Endodermal cell (in vitro differentiated cells): ENCODE measurements at regions not wholly inside any gene's neighbourhood (a gene's known extent, or its start where the extent isn't known, plus 50 kb on each side); places are given as distances from the start of the nearest gene placed in this dataset.
"Not testable (repeated sequence)": the region's sequence is repeated elsewhere in the genome, so short reads cannot be mapped to it uniquely, and the experiment has no call there.

Source experiments
- DNase-seq: peaks from one replicate; pipeline ENCODE4 v3.0.0-alpha.2; 2017
- H3K27ac ChIP-seq: 2 replicates; pipeline ENCODE4 v1.5.1; 2013; ENCODE audit warnings: mild to moderate bottlenecking, low read depth, low read length, moderate library complexity
- H3K27me3 ChIP-seq: 2 replicates; pipeline ENCODE4 v1.6.1; 2013; ENCODE audit warnings: mild to moderate bottlenecking, low read length, moderate library complexity; ENCODE audit not compliant: insufficient read depth, control insufficient read depth, poor library complexity, severe bottlenecking
- H3K36me3 ChIP-seq: 2 replicates; pipeline ENCODE4 v1.7.0; 2013; ENCODE audit warnings: mild to moderate bottlenecking, low read length, moderate library complexity; ENCODE audit not compliant: control insufficient read depth, insufficient read depth
- H3K4me1 ChIP-seq: one replicate; pipeline ENCODE4 v1.7.0; 2013; ENCODE audit warnings: low read length; ENCODE audit not compliant: control insufficient read depth, insufficient read depth
- H3K4me3 ChIP-seq: 2 replicates; pipeline ENCODE4 v1.5.1; 2013; ENCODE audit warnings: mild to moderate bottlenecking, low read length, moderate library complexity
- H3K9ac ChIP-seq: 2 replicates; pipeline ENCODE4 v1.6.1; 2013; ENCODE audit warnings: mild to moderate bottlenecking, low read length, moderate library complexity; ENCODE audit not compliant: poor library complexity, severe bottlenecking; ENCODE audit errors: extremely low read depth
- H3K9me3 ChIP-seq: 2 replicates; pipeline ENCODE4 v1.6.1; 2013; ENCODE audit warnings: mild to moderate bottlenecking, low read length, moderate library complexity; ENCODE audit not compliant: control insufficient read depth
- H3K27ac Mint-ChIP-seq: 2 replicates; pipeline ENCODE4 v1.8.0; 2020; ENCODE audit warnings: mixed read lengths
- H3K27me3 Mint-ChIP-seq: 2 replicates; pipeline ENCODE4 v1.8.0; 2021; ENCODE audit warnings: mild to moderate bottlenecking, mixed read lengths; ENCODE audit not compliant: insufficient read depth
- H3K36me3 Mint-ChIP-seq: 2 replicates; pipeline ENCODE4 v1.8.0; 2020; ENCODE audit warnings: low read depth, mixed read lengths
- H3K4me1 Mint-ChIP-seq: 2 replicates; pipeline ENCODE4 v1.8.0; 2020; ENCODE audit warnings: mixed read lengths
- H3K4me3 Mint-ChIP-seq: 2 replicates; pipeline ENCODE4 v1.8.0; 2020; ENCODE audit warnings: mild to moderate bottlenecking, moderate library complexity, mixed read lengths
- H3K9me3 Mint-ChIP-seq: 2 replicates; pipeline ENCODE4 v1.8.0; 2020; ENCODE audit warnings: mild to moderate bottlenecking, mixed read lengths
- WGBS, 2 experiments: methylation state at CpG; one replicate each; pipeline versions ENCODE4 v1.1.5 to v1.1.7; 2013; ENCODE audit warnings: missing lambda C conversion rate in 2 of 2, mixed read lengths in 1 of 2; ENCODE audit not compliant: insufficient coverage in 1 of 2, insufficient read length in 1 of 2; 5-methylcytosine and 5-hydroxymethylcytosine counted together
- TF ChIP-seq, protein P1 (sequence below): fragments of 200-600 bp; sonication (generic); conservative IDR thresholded peaks from 2 replicates; pipeline ENCODE4 v1.5.0; 2021; ENCODE audit warnings: antibody characterized with exemption, mild to moderate bottlenecking

DNA sequence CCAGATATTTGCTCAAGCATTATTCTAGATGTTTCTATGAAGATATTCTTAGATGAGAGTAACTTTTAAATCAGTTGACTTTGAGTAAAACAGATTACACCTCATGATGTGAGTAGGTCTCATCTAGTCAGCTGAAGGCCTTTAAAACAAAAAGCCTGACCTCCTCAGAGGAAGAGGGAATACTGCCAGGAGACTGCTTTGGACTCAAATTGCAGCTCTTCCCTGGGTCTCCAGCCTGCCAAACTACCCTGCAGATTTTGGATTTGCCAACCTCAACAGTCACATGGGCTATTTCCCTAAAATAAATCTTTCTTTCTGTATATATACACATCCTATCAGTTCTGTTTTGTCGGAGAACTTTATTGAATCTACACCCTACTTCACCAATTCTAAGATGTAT is 182.5 kb upstream of the TENT5A start:
- no peak overlapping the region for H3K27ac Mint-ChIP-seq
- H3K4me1 ChIP-seq, result no peaks in the 10 kb centered on the region
- H3K4me3 Mint-ChIP-seq, result no peak overlapping the region
- no peaks in the 10 kb centered on the region for H3K9me3 Mint-ChIP-seq
- no peak overlapping the region for H3K9ac ChIP-seq
- H3K9me3 ChIP-seq, result no peaks in the 10 kb centered on the region
- no peaks in the 10 kb centered on the region for H3K36me3 ChIP-seq
- DNase-seq, result no peak
- TF ChIP-seq, protein P1, sequence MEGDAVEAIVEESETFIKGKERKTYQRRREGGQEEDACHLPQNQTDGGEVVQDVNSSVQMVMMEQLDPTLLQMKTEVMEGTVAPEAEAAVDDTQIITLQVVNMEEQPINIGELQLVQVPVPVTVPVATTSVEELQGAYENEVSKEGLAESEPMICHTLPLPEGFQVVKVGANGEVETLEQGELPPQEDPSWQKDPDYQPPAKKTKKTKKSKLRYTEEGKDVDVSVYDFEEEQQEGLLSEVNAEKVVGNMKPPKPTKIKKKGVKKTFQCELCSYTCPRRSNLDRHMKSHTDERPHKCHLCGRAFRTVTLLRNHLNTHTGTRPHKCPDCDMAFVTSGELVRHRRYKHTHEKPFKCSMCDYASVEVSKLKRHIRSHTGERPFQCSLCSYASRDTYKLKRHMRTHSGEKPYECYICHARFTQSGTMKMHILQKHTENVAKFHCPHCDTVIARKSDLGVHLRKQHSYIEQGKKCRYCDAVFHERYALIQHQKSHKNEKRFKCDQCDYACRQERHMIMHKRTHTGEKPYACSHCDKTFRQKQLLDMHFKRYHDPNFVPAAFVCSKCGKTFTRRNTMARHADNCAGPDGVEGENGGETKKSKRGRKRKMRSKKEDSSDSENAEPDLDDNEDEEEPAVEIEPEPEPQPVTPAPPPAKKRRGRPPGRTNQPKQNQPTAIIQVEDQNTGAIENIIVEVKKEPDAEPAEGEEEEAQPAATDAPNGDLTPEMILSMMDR, result no peak
- H3K27ac ChIP-seq, result no peak overlapping the region
- WGBS, 2 experiments, result 88 to 96% methylated on average over 1 of the region's 1 CpG
- H3K27me3 Mint-ChIP-seq, result no peaks in the 10 kb centered on the region
- H3K27me3 ChIP-seq, result no peaks in the 10 kb centered on the region
- peaks cover 20% of the 10 kb centered on the region for H3K4me1 Mint-ChIP-seq
- no peak overlapping the region for H3K4me3 ChIP-seq
- no peaks in the 10 kb centered on the region for H3K36me3 Mint-ChIP-seq

DNA sequence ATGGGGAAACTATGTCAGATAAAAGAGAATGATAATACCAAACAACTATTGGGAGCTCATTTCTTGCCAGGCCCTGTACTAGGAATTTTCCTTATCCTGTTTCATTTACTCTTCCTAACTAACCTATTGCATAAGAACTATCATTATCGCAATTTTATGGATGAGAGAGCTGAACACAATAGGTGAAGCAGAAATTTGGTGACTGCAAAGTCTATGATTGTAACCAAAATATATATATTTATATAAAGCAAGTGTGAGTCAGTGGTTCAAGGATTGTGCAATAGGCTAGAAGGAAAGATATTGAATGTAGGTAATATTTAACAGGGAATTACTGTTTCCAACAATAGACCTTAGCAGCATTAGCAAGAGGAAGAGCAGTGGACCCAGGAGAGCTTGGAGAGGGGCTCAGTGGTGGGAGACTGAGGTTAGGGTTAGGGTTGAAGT is 181.1 kb upstream of the TENT5A start:
- H3K27me3 ChIP-seq, result no peaks in the 10 kb centered on the region
- TF ChIP-seq, protein P1, result no peak
- no peak overlapping the region for H3K27ac ChIP-seq
- no peaks in the 10 kb centered on the region for H3K4me1 ChIP-seq
- no peaks in the 10 kb centered on the region for H3K9me3 ChIP-seq
- Mint-ChIP-seq H3K9me3 (no peaks in the 10 kb centered on the region), H3K27ac (no peak overlapping the region), H3K4me1 (peaks cover 8% of the 10 kb centered on the region), H3K27me3 (no peaks in the 10 kb centered on the region), H3K36me3 (no peaks in the 10 kb centered on the region), H3K4me3 (no peak overlapping the region)
- no peak overlapping the region for H3K9ac ChIP-seq
- H3K4me3 ChIP-seq, result no peak overlapping the region
- DNase-seq, result no peak
- H3K36me3 ChIP-seq, result no peaks in the 10 kb centered on the region
- WGBS, 2 experiments, result no CpG with 5 or more reads among the region's 1 CpG

DNA sequence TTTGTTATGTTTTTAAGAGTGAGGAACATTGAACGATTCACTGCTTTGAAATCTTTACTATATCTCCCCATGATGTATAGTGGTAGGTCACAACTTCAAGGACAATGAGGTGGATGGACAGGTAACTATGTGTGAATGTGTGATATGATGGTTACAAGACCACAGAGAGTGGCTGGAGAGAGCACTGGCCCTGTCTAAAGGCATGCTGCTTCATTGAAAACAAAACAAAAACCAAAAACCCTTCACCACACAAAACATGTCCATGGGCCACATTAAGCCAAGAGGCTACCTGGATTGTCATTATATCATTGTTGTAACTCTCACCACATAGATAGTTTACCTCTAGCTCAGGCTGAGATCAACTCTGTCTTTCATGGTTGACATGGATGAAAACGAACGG is 180.6 kb upstream of the TENT5A start:
- no peaks in the 10 kb centered on the region for H3K4me1 ChIP-seq
- H3K4me3 ChIP-seq, result no peak overlapping the region
- no peak overlapping the region for H3K4me3 Mint-ChIP-seq
- no peak overlapping the region for H3K27ac ChIP-seq
- H3K9me3 ChIP-seq, result no peaks in the 10 kb centered on the region
- WGBS, 2 experiments, result 83 to 90% methylated on average over 2 to 3 of the region's 3 CpGs
- H3K9ac ChIP-seq, result no peak overlapping the region
- DNase-seq, result no peak
- H3K27me3 Mint-ChIP-seq, result no peaks in the 10 kb centered on the region
- H3K9me3 Mint-ChIP-seq, result no peaks in the 10 kb centered on the region
- H3K27me3 ChIP-seq, result no peaks in the 10 kb centered on the region
- TF ChIP-seq, protein P1, result no peak
- peaks cover 4% of the 10 kb centered on the region for H3K4me1 Mint-ChIP-seq
- H3K36me3 Mint-ChIP-seq, result no peaks in the 10 kb centered on the region
- H3K27ac Mint-ChIP-seq, result no peak overlapping the region
- no peaks in the 10 kb centered on the region for H3K36me3 ChIP-seq

DNA sequence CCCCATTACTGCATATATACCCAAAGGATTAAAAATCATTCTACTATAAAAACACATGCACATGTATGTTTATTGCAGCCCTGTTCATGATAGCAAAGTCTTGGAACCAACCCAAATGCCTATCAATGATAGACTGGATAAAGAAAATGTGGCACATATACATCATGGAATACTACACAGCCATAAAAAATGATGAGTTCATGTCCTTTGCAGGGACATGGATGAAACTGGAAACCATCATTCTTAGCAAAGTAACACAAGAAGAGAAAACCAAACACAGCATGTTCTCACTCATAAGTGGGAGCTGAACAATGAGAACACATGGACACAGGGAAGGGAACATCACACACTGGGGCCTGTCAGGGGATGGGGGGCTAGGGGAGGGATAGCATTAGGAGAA is 180.0 kb upstream of the TENT5A start:
- not testable (repeated sequence) for H3K4me3 Mint-ChIP-seq, H3K27me3 Mint-ChIP-seq, H3K27ac ChIP-seq, H3K9ac ChIP-seq, H3K36me3 Mint-ChIP-seq, H3K36me3 ChIP-seq, H3K4me3 ChIP-seq, H3K27me3 ChIP-seq, H3K9me3 Mint-ChIP-seq, H3K4me1 ChIP-seq, H3K9me3 ChIP-seq, DNase-seq, H3K4me1 Mint-ChIP-seq, H3K27ac Mint-ChIP-seq
